ENCODE measurements at regions not wholly inside any gene's neighbourhood (a gene's known extent, or its start where the extent isn't known, plus 50 kb on each side); places are given as distances from the start of the nearest gene placed in this dataset.

DNA sequence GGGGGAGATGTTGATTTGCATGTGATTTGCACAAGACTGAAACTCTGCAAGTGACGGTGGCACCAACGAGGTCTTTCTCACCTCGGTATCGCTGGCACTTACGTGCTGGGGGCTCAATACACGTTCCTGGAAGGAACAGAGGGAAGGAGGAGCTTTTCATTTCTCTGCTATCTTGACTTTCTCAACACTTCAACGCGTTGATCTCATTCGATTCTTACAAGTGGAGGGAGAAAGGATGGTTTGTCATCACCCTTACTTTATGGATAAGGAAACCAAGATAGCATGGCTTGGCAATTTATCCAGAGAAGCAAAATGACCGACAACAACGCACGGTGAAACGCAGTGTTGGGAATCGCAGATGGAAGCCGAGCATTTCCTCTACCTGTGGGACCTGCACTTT, 87.3 kb upstream of the RFLNA start:
- Histone ChIP-seq H3K36me3 (ENCODE audit: control insufficient read depth, insufficient read depth, low read length) (no peaks in the 10 kb centered on the region), H3K27ac (no peak overlapping the region), H3K4me1 (no peaks in the 10 kb centered on the region), H3K9ac (no peak overlapping the region), H3K79me2 (no peaks in the 10 kb centered on the region), H3K27me3 (ENCODE audit: control insufficient read depth, insufficient read depth, low read length) (no peaks in the 10 kb centered on the region), H3K4me3 (ENCODE audit: low read depth, low read length) (no peak overlapping the region), H2AFZ (no peak overlapping the region), H3K9me3 (ENCODE audit: control insufficient read depth, low read length) (no peaks in the 10 kb centered on the region), H3K4me2 (ENCODE audit: low read length) (no peak overlapping the region)
- TF ChIP-seq, protein P1, sequence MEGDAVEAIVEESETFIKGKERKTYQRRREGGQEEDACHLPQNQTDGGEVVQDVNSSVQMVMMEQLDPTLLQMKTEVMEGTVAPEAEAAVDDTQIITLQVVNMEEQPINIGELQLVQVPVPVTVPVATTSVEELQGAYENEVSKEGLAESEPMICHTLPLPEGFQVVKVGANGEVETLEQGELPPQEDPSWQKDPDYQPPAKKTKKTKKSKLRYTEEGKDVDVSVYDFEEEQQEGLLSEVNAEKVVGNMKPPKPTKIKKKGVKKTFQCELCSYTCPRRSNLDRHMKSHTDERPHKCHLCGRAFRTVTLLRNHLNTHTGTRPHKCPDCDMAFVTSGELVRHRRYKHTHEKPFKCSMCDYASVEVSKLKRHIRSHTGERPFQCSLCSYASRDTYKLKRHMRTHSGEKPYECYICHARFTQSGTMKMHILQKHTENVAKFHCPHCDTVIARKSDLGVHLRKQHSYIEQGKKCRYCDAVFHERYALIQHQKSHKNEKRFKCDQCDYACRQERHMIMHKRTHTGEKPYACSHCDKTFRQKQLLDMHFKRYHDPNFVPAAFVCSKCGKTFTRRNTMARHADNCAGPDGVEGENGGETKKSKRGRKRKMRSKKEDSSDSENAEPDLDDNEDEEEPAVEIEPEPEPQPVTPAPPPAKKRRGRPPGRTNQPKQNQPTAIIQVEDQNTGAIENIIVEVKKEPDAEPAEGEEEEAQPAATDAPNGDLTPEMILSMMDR (IDR thresholded peaks at IDR 0.05) = no peak

DNA sequence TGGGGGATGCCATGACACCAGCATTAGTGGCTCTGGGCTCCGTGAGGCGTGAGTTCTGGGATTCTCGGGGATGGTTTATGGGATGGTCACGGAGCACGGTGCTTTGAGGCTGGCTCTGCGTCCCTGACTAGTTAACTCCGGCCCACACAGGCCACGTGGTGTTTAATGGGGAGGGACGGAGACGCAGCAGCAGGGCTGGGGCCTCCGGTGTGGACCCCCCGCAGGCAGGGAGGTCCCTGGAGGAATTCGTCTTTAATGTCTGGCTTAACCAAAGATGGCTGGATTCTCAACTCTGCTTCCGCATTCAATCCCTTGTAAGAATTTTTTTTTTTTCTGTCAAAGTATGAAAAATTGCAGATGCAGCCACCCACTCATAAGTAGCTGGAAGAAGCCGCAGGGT, 86.4 kb upstream of the RFLNA start:
- H3K9me3 ChIP-seq (ENCODE audit: control insufficient read depth, low read length) = no peaks in the 10 kb centered on the region
- H3K36me3 ChIP-seq (ENCODE audit: control insufficient read depth, insufficient read depth, low read length) = no peaks in the 10 kb centered on the region
- no peak overlapping the region for H2AFZ ChIP-seq
- no peaks in the 10 kb centered on the region for H3K79me2 ChIP-seq
- no peaks in the 10 kb centered on the region for H3K4me1 ChIP-seq
- H3K27me3 ChIP-seq (ENCODE audit: control insufficient read depth, insufficient read depth, low read length) = no peaks in the 10 kb centered on the region
- no peak overlapping the region for H3K27ac ChIP-seq
- H3K4me3 ChIP-seq (ENCODE audit: low read depth, low read length) = no peak overlapping the region
- TF ChIP-seq, protein P1 (IDR thresholded peaks at IDR 0.05) = no peak
- no peak overlapping the region for H3K4me2 ChIP-seq (ENCODE audit: low read length)
- H3K9ac ChIP-seq = no peak overlapping the region

DNA sequence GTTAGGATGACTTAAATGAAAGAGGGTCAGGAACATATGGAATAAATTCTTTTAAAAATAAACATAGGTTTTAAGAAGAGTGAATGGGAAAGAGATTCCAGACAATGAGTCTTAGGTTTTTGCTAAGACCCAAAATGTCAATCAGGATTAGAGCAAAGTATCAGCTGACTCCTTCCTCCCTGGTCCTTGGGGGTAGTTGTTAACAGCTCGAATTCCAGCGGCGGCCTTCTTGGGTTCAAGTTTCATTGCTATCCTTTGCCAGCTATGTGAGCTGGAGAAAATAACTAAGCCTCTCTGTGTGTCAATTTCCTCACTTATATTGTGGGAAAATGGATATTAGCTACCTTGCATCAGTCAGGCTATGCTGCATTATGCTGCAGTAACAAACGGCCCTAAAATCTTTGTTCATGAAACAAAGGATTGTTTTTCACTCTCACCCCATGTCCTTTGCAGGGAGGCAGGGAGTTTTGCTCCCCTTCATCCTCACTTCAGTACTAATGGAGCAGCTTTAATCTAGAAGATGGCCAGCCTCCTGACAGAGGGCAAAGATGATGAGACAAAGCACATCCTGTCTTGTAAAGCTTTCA, 83.8 kb upstream of the RFLNA start:
- Histone ChIP-seq H3K27ac (no peak overlapping the region), H3K36me3 (ENCODE audit: control insufficient read depth, insufficient read depth, low read length) (no peaks in the 10 kb centered on the region), H3K4me1 (no peaks in the 10 kb centered on the region), H3K4me3 (ENCODE audit: low read depth, low read length) (no peak overlapping the region), H2AFZ (no peak overlapping the region), H3K9me3 (ENCODE audit: control insufficient read depth, low read length) (peaks cover 5% of the 10 kb centered on the region), H3K79me2 (no peaks in the 10 kb centered on the region), H3K4me2 (ENCODE audit: low read length) (no peak overlapping the region), H3K9ac (no peak overlapping the region), H3K27me3 (ENCODE audit: control insufficient read depth, insufficient read depth, low read length) (no peaks in the 10 kb centered on the region)
- TF ChIP-seq, protein P1 (IDR thresholded peaks at IDR 0.05) = no peak

DNA sequence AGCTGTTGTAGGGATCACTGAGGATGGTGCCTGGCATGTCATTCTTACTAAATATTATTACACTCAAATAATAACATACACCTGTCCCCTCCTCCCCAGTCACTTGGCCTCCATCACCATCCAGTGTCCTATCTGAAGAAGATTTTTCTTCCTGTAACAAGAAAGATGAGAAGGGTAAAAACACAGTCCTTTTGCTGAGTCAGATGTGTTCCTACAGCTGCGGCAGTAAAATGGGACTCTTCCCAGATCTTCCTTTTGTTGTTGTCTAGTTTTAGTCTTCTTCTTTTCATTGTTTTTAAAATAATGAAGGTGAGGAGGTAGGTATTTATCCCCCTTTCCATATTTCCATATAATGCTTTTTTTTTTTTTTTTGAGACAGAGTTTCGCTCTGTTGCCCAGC, 83.1 kb upstream of the RFLNA start:
- Histone ChIP-seq H3K27ac (no peak overlapping the region), H3K36me3 (ENCODE audit: control insufficient read depth, insufficient read depth, low read length) (no peaks in the 10 kb centered on the region), H3K4me2 (ENCODE audit: low read length) (no peak overlapping the region), H3K4me3 (ENCODE audit: low read depth, low read length) (no peak overlapping the region), H3K9me3 (ENCODE audit: control insufficient read depth, low read length) (peaks cover 5% of the 10 kb centered on the region), H2AFZ (no peak overlapping the region), H3K79me2 (no peaks in the 10 kb centered on the region), H3K4me1 (no peaks in the 10 kb centered on the region), H3K9ac (no peak overlapping the region), H3K27me3 (ENCODE audit: control insufficient read depth, insufficient read depth, low read length) (no peaks in the 10 kb centered on the region)
- TF ChIP-seq, protein P1 (IDR thresholded peaks at IDR 0.05) = no peak

DNA sequence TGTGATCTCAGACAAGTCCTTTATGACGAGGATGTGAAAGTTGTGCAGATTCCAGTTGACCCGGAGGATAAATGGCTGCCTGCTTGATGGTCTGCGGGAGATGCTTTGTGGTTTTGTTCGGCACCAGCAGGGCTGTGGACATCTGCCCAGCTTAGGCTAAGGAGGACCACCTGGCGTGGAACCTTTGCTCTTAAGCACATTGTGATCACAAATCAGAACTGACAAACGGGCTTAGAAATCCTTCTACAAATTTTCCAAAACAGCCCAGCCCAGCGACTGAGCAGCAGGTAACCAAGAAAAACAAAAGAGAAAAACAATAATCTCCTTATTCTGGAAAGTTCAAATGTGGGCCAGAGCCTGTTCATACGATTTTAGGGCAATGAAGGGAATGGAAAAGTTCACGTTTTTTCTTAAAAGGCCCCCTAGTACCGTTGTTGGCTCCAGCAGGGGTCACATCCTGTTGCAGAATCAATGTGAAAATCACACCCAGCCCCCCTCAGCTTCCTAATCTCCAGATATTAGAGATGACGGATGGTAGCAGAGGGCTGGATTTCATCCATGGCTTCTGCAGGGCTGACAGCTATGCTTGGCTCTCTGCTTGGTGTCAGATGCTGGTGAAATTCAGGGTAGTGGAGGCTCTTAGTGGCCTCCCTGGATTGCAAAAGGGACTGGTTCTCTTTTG, 81.1 kb upstream of the RFLNA start:
- Histone ChIP-seq H3K9me3 (ENCODE audit: control insufficient read depth, low read length) (peaks cover 5% of the 10 kb centered on the region), H3K4me1 (no peaks in the 10 kb centered on the region), H3K79me2 (no peaks in the 10 kb centered on the region), H2AFZ (no peak overlapping the region), H3K9ac (no peak overlapping the region), H3K4me2 (ENCODE audit: low read length) (no peak overlapping the region), H3K36me3 (ENCODE audit: control insufficient read depth, insufficient read depth, low read length) (no peaks in the 10 kb centered on the region), H3K27ac (no peak overlapping the region), H3K27me3 (ENCODE audit: control insufficient read depth, insufficient read depth, low read length) (no peaks in the 10 kb centered on the region), H3K4me3 (ENCODE audit: low read depth, low read length) (no peak overlapping the region)
- TF ChIP-seq, protein P1 (IDR thresholded peaks at IDR 0.05) = no peak

Data from parathyroid adenoma (tissue), 2 donors.